Activated T-cell treated with anti-CD3 and anti-CD28 coated beads, Interleukin-2, amount 50 U/mL, for 72 hours (primary cell): ENCODE measurements at regions not wholly inside any gene's neighbourhood (a gene's known extent, or its start where the extent isn't known, plus 50 kb on each side); places are given as distances from the start of the nearest gene placed in this dataset.
A peak's percentile ranks its signal among the peaks of the same experiment; 100 is the strongest.
"Not testable (repeated sequence)": the region's sequence is repeated elsewhere in the genome, so short reads cannot be mapped to it uniquely, and the experiment has no call there.

Experiments used
- ATAC-seq, 2 donors: fragments of 150-1000 bp; cut with Tn5 transposase; replicated peaks in 1 of 2; 2 replicates each; pipeline ENCODE4 v1.10.0; 2021; ENCODE audit warnings: moderate library complexity in 2 of 2, mild to moderate bottlenecking in 1 of 2
- DNase-seq, 2 donors: peaks; one replicate each; pipeline ENCODE4 v3.0.0; 2021 to 2022; ENCODE audit warnings: mixed read lengths in 1 of 2
- H3K27ac Mint-ChIP-seq: one replicate; pipeline ENCODE4 v1.8.0; 2022; ENCODE audit warnings: mild to moderate bottlenecking, moderate library complexity, mixed read lengths
- H3K27me3 Mint-ChIP-seq: one replicate; pipeline ENCODE4 v1.8.0; 2022; ENCODE audit warnings: low read depth, mixed read lengths
- H3K36me3 Mint-ChIP-seq, 2 donors: one replicate each; pipeline ENCODE4 v1.8.0; 2022; ENCODE audit warnings: mixed read lengths in 2 of 2, mild to moderate bottlenecking in 1 of 2; ENCODE audit not compliant: insufficient read depth in 2 of 2
- H3K4me1 Mint-ChIP-seq: one replicate; pipeline ENCODE4 v1.8.0; 2022; ENCODE audit warnings: low read depth, mixed read lengths
- H3K4me3 Mint-ChIP-seq, 2 donors: one replicate each; pipeline ENCODE4 v1.8.0; 2022; ENCODE audit warnings: mild to moderate bottlenecking in 2 of 2, mixed read lengths in 2 of 2, moderate library complexity in 2 of 2
- H3K9me3 Mint-ChIP-seq, 2 donors: one replicate each; pipeline ENCODE4 v1.8.0; 2022; ENCODE audit warnings: mixed read lengths in 2 of 2

GRCh38 chr6:15739353-15739752 lies 76.5 kb upstream of the DTNBP1 start:
- Mint-ChIP-seq H3K27me3 (peaks cover 7% of the 10 kb centered on the region), H3K27ac (no peak overlapping the region), H3K4me1 (peaks cover 34% of the 10 kb centered on the region), H3K36me3 (peaks cover 0 to 1% of the 10 kb centered on the region in 2 donors), H3K9me3 (peaks cover 0 to 6% of the 10 kb centered on the region in 2 donors), H3K4me3 (no peak overlapping the region)
- ATAC-seq (no peak), DNase-seq (no peak)

DNA sequence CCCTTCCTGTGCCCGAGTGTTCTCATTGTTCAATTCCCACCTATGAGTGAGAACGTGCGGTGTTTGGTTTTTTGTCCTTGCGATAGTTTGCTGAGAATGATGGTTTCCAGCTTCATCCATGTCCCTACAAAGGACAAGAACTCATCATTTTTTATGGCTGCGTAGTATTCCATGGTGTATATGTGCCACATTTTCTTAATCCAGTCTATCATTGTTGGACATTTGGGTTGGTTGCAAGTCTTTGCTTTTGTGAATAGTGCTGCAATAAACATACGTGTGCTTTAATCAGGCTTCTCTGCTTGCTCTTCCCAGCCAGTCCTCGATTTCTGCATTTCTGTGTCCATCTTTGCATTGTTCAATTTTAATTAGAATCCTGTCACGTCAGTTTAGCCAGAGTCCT lies 75.4 kb upstream of the DTNBP1 start:
- H3K27me3 Mint-ChIP-seq, H3K9me3 Mint-ChIP-seq, H3K4me3 Mint-ChIP-seq, DNase-seq, H3K27ac Mint-ChIP-seq, ATAC-seq, H3K36me3 Mint-ChIP-seq: not testable (repeated sequence)
- peaks cover 45% of the 10 kb centered on the region for H3K4me1 Mint-ChIP-seq

DNA sequence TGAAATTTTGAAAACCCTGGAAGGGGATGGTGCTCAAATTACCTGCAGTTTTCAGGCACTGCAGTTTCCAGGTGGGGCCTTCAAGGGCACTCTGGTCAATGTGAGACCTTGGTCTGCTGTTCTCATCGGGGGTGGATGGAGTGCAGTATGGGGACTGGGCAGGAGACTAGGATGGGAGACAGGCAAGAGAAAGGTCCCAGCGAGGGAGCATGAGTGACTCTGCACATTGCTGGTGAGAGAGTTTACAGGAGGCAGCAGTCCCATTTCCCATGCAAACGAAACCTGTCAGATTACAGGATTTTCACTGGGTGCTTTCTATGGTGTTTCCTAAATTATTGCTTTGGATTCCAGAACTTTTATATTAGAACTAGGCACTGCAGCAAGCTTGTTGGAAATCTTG lies 73.5 kb upstream of the DTNBP1 start:
- H3K4me3 Mint-ChIP-seq: peak overlapping the region; percentile 28 to 66
- no peaks in the 10 kb centered on the region for H3K36me3 Mint-ChIP-seq
- H3K27ac Mint-ChIP-seq: peak overlapping the region; percentile 74
- DNase-seq: no peak
- H3K27me3 Mint-ChIP-seq: no peaks in the 10 kb centered on the region
- no peaks in the 10 kb centered on the region for H3K9me3 Mint-ChIP-seq
- no peak for ATAC-seq
- H3K4me1 Mint-ChIP-seq: peaks cover 62% of the 10 kb centered on the region

DNA sequence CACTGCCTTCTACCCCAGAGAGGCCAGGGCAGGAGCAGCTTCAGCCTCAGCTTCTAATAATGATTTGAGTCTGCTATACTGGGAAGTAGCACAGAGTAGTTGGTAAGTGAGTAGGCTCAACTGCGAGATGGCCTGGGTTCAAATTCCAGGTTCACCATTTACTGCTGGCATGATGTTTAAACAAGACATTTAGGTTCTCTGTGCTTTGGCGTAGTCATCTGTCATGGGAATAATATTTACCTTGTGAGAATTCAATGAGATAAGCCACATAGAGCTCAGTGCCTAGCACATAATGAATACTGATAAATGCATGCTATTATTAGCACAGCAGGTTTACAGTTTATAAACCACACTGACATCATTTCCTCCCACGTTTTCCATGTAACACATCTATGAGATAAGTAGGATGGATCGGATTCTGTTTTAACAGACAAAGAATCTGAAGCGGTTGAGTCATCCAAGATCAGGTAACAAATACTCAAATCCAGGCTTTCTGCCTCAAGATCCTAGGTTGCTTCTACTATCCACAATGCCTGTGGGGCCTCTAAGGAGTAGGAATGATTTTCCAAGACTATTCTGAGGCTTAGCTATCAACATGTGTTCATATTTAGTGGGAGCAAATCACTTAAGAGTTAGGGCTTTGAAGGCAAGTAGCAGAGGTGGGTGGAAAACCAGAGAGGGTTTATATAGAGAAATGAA lies 72.9 kb upstream of the DTNBP1 start:
- ATAC-seq (peak; percentile 64 to 69), DNase-seq (no peak)
- H3K9me3 Mint-ChIP-seq: no peaks in the 10 kb centered on the region
- no peaks in the 10 kb centered on the region for H3K36me3 Mint-ChIP-seq
- H3K27me3 Mint-ChIP-seq: no peaks in the 10 kb centered on the region
- peak overlapping the region; percentile 74 for H3K27ac Mint-ChIP-seq
- H3K4me1 Mint-ChIP-seq: peaks cover 62% of the 10 kb centered on the region
- peak overlapping the region; percentile 28 to 66 for H3K4me3 Mint-ChIP-seq

DNA sequence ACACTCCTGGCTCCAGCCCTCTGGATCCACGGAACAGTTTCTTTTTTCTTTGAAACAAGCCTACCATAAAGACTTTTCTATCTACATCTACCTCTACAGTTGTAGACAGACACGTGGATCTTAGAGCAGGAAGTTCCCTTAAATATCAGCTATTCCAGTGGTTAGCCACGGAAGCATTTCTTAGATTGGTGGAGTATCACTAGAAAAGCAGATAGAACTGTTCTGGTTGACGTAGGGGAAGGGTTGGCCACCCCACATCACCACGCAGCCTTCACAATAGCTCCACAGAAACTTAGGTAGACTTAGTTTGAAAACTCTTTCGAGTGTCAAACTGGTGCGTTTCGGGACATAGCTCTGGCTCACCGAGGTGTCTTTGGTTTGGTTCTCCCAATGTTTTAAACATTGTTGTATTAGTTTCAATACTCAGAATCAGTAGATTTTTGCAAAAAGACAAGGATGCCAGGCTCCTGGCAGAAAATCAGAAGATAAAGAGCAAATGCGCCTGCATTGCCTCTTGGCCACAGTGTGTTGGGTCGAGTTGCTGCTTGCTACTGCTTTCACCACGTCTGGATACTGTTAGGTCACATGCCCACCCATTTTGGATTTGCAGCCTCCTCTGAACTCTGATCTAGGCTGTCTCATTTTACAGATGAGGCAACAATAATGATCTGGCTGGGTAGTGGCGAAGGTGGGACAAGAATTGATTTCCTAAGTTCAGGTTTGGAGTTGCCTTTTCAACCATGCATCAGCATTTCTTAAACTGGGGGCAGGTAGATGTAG lies 71.5 kb upstream of the DTNBP1 start:
- no peak for ATAC-seq
- no peaks in the 10 kb centered on the region for H3K9me3 Mint-ChIP-seq
- H3K27me3 Mint-ChIP-seq: no peaks in the 10 kb centered on the region
- H3K4me3 Mint-ChIP-seq: peak overlapping the region in 1 of 2 donors; percentile 13
- H3K4me1 Mint-ChIP-seq: peaks cover 62% of the 10 kb centered on the region
- H3K27ac Mint-ChIP-seq: no peak overlapping the region
- H3K36me3 Mint-ChIP-seq: no peaks in the 10 kb centered on the region
- no peak for DNase-seq

DNA sequence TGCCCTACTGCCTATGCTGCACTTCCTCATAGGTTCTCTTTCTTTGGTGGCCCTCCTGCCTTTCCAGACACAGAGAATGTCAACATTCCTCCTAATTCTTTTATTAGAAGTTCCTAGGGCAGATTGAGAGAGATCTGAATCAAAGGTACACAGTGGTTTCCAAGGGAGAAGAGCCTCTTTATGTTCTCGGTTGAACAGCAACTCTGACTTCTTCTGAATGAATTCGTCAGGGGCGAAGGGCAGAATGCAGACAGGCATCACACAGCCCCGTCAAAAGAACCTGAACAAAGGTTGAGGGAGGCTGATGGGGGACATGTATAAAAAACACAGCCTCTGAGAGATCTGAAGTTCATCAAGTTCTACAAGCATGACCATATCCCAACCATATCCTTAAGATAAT lies 68.1 kb upstream of the DTNBP1 start:
- Mint-ChIP-seq H3K27ac (no peak overlapping the region), H3K27me3 (no peaks in the 10 kb centered on the region), H3K4me3 (no peak overlapping the region), H3K4me1 (peaks cover 44% of the 10 kb centered on the region), H3K9me3 (no peaks in the 10 kb centered on the region), H3K36me3 (no peaks in the 10 kb centered on the region)
- ATAC-seq: no peak
- DNase-seq: no peak

DNA sequence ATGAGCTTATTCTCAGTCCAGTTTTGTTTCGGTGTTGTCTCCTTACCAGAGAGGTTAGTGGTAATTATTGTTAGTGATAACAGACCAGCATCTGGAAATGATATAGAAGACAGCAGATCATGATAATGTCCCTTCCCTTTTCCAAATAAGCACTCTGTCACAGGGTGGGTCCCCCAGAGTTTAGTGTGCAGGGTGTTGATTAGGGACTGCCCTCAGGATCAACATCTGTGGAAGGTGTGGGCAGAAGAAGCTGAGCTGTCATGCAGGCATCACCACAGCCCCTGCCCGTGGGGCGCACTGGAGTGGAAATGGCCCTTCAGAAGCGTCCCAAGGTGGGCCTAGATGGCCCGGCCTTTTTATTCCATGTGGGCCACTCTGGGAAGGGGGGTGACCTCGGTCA lies 67.6 kb upstream of the DTNBP1 start:
- ATAC-seq (no peak), DNase-seq (no peak)
- no peaks in the 10 kb centered on the region for H3K9me3 Mint-ChIP-seq
- H3K27ac Mint-ChIP-seq: no peak overlapping the region
- no peaks in the 10 kb centered on the region for H3K27me3 Mint-ChIP-seq
- H3K36me3 Mint-ChIP-seq: no peaks in the 10 kb centered on the region
- H3K4me1 Mint-ChIP-seq: peaks cover 39% of the 10 kb centered on the region
- H3K4me3 Mint-ChIP-seq: no peak overlapping the region

DNA sequence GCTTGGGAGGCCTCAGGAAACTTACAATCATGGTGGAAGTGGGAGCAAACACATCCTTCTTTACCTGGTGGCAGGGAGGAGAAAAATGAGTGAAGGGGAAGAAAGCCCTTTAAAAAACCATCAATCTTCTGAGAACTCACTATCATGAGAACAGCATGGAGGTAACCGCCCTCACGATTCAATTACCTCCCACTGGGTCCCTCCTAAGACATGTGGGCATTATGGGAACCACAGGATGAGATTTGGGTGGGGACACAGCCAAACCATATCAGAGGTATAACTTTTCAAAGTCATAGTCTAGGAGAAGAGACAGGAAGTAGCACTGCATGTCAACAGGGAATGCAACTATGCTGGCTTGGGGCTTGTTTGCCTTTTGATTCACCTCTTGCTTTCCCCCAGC lies 59.9 kb upstream of the DTNBP1 start:
- H3K27me3 Mint-ChIP-seq: peaks cover 2% of the 10 kb centered on the region

DNA sequence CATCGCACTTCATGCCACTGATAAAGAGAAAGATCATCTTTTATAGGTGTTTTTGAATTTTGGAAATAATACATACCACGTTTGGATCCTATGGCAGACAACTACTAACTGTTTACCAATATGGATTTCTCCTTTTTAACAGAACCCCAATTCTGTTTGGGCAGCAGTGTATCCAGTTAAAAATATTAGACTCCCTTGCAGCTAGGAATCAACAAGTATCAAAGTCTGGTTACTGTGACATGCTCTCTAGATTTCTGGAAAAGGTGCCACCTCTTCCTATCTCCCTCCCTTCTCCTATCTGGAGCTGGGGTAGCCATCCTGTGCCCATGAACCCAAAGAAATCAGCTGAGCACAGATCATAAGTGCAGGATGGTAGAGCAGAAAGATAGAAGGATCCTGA lies 54.1 kb upstream of the DTNBP1 start:
- no peak overlapping the region for H3K27ac Mint-ChIP-seq
- peaks cover 13% of the 10 kb centered on the region for H3K27me3 Mint-ChIP-seq
- H3K36me3 Mint-ChIP-seq: peaks cover 8 to 22% of the 10 kb centered on the region in 2 donors
- H3K4me3 Mint-ChIP-seq: no peak overlapping the region
- peaks cover 7% of the 10 kb centered on the region in 2 donors for H3K9me3 Mint-ChIP-seq
- H3K4me1 Mint-ChIP-seq: peaks cover 31% of the 10 kb centered on the region
- ATAC-seq (no peak), DNase-seq (no peak)

More for the DNA sequence above, 59.9 kb upstream of the DTNBP1 start:
- DNase-seq (no peak), ATAC-seq (no peak)
- Mint-ChIP-seq H3K4me3 (no peak overlapping the region), H3K4me1 (peaks cover 6% of the 10 kb centered on the region), H3K9me3 (peaks cover 0 to 2% of the 10 kb centered on the region in 2 donors), H3K27ac (no peak overlapping the region), H3K36me3 (peaks cover 0 to 12% of the 10 kb centered on the region in 2 donors)

DNA sequence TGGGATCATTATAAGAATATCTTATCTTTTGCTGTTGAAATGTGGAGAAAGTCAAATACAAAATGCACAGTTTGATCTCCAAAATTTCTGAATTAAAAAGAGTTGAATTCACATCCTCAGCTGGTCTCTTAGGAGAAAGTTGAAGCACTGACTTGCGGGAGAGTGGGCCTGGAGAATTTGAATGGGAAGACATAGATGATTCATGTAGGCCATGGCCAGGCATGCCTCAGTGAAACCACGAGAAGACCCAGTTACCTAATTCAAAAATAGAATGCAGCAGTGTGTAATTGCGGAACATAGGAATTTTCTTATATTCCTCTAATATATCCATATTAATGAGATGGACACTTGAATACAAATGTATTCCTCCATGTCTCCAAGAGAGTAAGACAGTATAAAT lies 53.0 kb upstream of the DTNBP1 start:
- ATAC-seq (no peak), DNase-seq (no peak)
- Mint-ChIP-seq H3K9me3 (peaks cover 7% of the 10 kb centered on the region in 2 donors), H3K27ac (no peak overlapping the region), H3K27me3 (peaks cover 13% of the 10 kb centered on the region), H3K4me1 (peaks cover 31% of the 10 kb centered on the region), H3K4me3 (no peak overlapping the region), H3K36me3 (peaks cover 8 to 17% of the 10 kb centered on the region in 2 donors)

DNA sequence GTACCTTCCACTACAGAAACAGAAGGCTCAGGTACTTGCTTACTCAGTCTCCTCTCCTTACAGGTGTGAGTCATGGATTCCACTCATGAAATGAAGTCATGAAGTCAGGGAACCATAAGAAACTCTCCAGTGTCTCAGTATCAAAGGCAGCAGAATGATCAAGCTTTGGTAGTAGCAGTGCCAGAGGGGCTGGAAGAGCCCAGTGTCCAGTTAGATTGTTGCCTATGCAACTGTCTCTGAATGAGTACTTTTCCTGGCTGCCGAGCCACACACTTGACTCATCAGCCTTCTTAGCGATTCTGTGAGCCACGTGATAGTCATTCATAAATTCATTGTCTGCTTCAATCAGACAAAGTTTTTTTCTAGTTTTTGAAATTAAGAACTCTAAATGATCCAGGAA lies 52.2 kb upstream of the DTNBP1 start:
- DNase-seq (peak; percentile 50 to 67), ATAC-seq (peak; percentile 98)
- Mint-ChIP-seq H3K27ac (peak overlapping the region; percentile 48), H3K27me3 (peaks cover 13% of the 10 kb centered on the region), H3K9me3 (peaks cover 7 to 8% of the 10 kb centered on the region in 2 donors), H3K4me3 (peak overlapping the region; percentile 35 to 61), H3K4me1 (peaks cover 31% of the 10 kb centered on the region), H3K36me3 (peaks cover 8 to 14% of the 10 kb centered on the region in 2 donors)

DNA sequence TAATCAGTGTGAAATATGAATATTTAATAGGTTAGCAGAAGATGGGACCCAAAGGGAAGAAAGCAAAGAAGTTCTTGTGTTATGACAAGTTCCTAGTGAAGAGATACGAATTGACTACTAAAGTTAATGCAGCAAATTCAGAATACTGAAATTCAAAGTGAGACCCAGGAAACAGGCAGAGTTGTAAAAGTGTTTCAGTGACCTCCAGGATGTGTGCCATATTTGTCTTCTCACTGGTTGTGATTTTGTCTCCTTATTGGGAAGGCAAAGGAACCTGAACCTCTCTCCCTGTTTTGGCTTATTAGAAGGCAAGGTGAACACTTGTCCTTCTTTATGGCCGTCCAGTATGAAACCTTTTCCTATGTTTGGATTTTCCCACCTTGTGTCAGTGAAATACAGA lies 51.8 kb upstream of the DTNBP1 start:
- H3K9me3 Mint-ChIP-seq: peaks cover 5 to 9% of the 10 kb centered on the region in 2 donors
- H3K27ac Mint-ChIP-seq: peak overlapping the region; percentile 48
- DNase-seq: no peak
- H3K36me3 Mint-ChIP-seq: peaks cover 8 to 12% of the 10 kb centered on the region in 2 donors
- H3K4me1 Mint-ChIP-seq: peaks cover 31% of the 10 kb centered on the region
- H3K4me3 Mint-ChIP-seq: peak overlapping the region in 1 of 2 donors; percentile 61
- peak; percentile 27 to 31 for ATAC-seq
- peaks cover 13% of the 10 kb centered on the region for H3K27me3 Mint-ChIP-seq

GRCh38 chr6:15713325-15713724 lies 50.5 kb upstream of the DTNBP1 start:
- Mint-ChIP-seq H3K27ac (no peak overlapping the region), H3K4me3 (no peak overlapping the region), H3K36me3 (peaks cover 8 to 11% of the 10 kb centered on the region in 2 donors), H3K4me1 (peaks cover 31% of the 10 kb centered on the region), H3K9me3 (peaks cover 5 to 9% of the 10 kb centered on the region in 2 donors), H3K27me3 (peaks cover 13% of the 10 kb centered on the region)
- ATAC-seq (no peak), DNase-seq (no peak)
